Lower leg skin (tissue), 3 donors: ENCODE measurements at regions not wholly inside any gene's neighbourhood (a gene's known extent, or its start where the extent isn't known, plus 50 kb on each side); places are given as distances from the start of the nearest gene placed in this dataset.

Experiments
- CTCF ChIP-seq, 3 donors: fragments of 450-650 bp; IDR thresholded peaks; one replicate each; pipeline ENCODE4 v1.5.1; 2016; ENCODE audit warnings: antibody characterized with exemption in 3 of 3, mild to moderate bottlenecking in 3 of 3, moderate library complexity in 2 of 3
- POLR2A ChIP-seq, 2 donors: fragments of 450-650 bp; IDR thresholded peaks; one replicate each; pipeline ENCODE4 v1.6.1; 2016 to 2017; ENCODE audit warnings: antibody characterized with exemption in 2 of 2, mild to moderate bottlenecking in 1 of 2, moderate library complexity in 1 of 2

- TF ChIP-seq CTCF (IDR thresholded peaks at IDR 0.05) (no peak), POLR2A (IDR thresholded peaks at IDR 0.05) (no peak)
Measured at GRCh38 chr4:148674876-148675275, 232.7 kb upstream of the NR3C2 start.
